ENCODE measurements at regions not wholly inside any gene's neighbourhood (a gene's known extent, or its start where the extent isn't known, plus 50 kb on each side); places are given as distances from the start of the nearest gene placed in this dataset.

GRCh38 chr14:23776296-23776695 lies 140.1 kb downstream of the DHRS2 start:
- Histone ChIP-seq H3K9ac (no peak overlapping the region), H3K4me1 (ENCODE audit: low read depth, poor library complexity, severe bottlenecking) (no peaks in the 10 kb centered on the region), H2AFZ (ENCODE audit: low read depth) (no peak overlapping the region), H3K36me3 (ENCODE audit: insufficient read depth) (no peaks in the 10 kb centered on the region), H3K4me2 (no peak overlapping the region), H3K79me2 (ENCODE audit: insufficient read depth, low read depth) (no peaks in the 10 kb centered on the region), H3K27me3 (ENCODE audit: insufficient read depth, low read depth) (no peaks in the 10 kb centered on the region), H3K27ac (no peak overlapping the region), H3K4me3 (IDR thresholded peaks at IDR 0.05; ENCODE audit: insufficient read depth, low read depth, low read length) (no peak overlapping the region), H4K20me1 (ENCODE audit: insufficient read depth) (no peaks in the 10 kb centered on the region)
- TF ChIP-seq, protein P1, sequence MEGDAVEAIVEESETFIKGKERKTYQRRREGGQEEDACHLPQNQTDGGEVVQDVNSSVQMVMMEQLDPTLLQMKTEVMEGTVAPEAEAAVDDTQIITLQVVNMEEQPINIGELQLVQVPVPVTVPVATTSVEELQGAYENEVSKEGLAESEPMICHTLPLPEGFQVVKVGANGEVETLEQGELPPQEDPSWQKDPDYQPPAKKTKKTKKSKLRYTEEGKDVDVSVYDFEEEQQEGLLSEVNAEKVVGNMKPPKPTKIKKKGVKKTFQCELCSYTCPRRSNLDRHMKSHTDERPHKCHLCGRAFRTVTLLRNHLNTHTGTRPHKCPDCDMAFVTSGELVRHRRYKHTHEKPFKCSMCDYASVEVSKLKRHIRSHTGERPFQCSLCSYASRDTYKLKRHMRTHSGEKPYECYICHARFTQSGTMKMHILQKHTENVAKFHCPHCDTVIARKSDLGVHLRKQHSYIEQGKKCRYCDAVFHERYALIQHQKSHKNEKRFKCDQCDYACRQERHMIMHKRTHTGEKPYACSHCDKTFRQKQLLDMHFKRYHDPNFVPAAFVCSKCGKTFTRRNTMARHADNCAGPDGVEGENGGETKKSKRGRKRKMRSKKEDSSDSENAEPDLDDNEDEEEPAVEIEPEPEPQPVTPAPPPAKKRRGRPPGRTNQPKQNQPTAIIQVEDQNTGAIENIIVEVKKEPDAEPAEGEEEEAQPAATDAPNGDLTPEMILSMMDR (conservative IDR thresholded peaks at IDR 0.05; ENCODE audit: low read depth, low read length) = no peak

DNA sequence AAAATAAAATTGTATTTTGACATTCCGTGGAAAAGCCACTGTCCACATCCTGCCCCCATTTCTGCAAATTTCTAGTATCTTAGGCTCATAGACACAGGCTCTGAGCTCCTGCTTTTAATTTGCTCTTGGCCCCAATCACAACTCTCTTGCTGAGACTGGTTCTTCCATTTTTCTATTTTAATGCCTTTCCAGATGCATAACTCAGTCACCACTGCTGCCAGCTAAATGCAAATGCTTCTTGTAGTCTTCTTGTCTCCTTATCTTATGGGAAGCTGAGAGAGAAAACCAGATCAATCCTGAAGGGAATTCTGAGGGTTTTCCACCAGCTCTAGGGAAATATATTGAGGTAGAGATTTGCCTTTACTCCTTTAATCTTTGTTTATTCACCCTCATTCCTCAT lies 149.0 kb downstream of the DHRS2 start:
- Histone ChIP-seq H3K27ac (no peak overlapping the region), H3K4me3 (IDR thresholded peaks at IDR 0.05; ENCODE audit: insufficient read depth, low read depth, low read length) (no peak overlapping the region), H3K36me3 (ENCODE audit: insufficient read depth) (no peaks in the 10 kb centered on the region), H3K27me3 (ENCODE audit: insufficient read depth, low read depth) (no peaks in the 10 kb centered on the region), H3K4me2 (no peak overlapping the region), H2AFZ (ENCODE audit: low read depth) (no peak overlapping the region), H4K20me1 (ENCODE audit: insufficient read depth) (no peaks in the 10 kb centered on the region), H3K79me2 (ENCODE audit: insufficient read depth, low read depth) (no peaks in the 10 kb centered on the region), H3K9ac (no peak overlapping the region), H3K4me1 (ENCODE audit: low read depth, poor library complexity, severe bottlenecking) (no peaks in the 10 kb centered on the region)
- TF ChIP-seq, protein P1 (conservative IDR thresholded peaks at IDR 0.05; ENCODE audit: low read depth, low read length) = no peak

DNA sequence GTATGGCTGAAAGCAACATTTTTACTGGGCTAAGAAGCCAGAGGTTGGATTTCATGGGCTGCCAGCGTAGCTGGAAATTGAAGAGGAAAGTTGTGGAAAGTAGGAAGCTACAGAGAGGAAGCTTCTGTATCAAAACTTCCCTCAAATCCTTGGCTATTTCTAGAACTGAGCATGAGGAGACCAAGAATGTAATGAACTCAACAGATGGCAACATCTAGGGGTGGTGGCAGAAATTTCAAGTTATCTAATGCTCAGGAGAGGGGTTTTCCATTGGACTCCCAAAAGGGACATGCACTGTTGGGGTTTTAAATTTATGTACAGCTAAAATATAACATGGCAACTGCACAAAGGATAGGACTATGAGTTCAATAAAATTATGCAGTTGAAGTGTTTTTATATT lies 151.3 kb downstream of the DHRS2 start:
- H3K4me1 ChIP-seq (ENCODE audit: low read depth, poor library complexity, severe bottlenecking) = no peaks in the 10 kb centered on the region
- H3K36me3 ChIP-seq (ENCODE audit: insufficient read depth) = no peaks in the 10 kb centered on the region
- H3K27ac ChIP-seq = no peak overlapping the region
- no peak overlapping the region for H3K4me2 ChIP-seq
- H3K27me3 ChIP-seq (ENCODE audit: insufficient read depth, low read depth) = no peaks in the 10 kb centered on the region
- H3K4me3 ChIP-seq (IDR thresholded peaks at IDR 0.05; ENCODE audit: insufficient read depth, low read depth, low read length) = no peak overlapping the region
- H3K79me2 ChIP-seq (ENCODE audit: insufficient read depth, low read depth) = no peaks in the 10 kb centered on the region
- TF ChIP-seq, protein P1 (conservative IDR thresholded peaks at IDR 0.05; ENCODE audit: low read depth, low read length) = no peak
- H2AFZ ChIP-seq (ENCODE audit: low read depth) = no peak overlapping the region
- no peak overlapping the region for H3K9ac ChIP-seq
- H4K20me1 ChIP-seq (ENCODE audit: insufficient read depth) = no peaks in the 10 kb centered on the region

DNA sequence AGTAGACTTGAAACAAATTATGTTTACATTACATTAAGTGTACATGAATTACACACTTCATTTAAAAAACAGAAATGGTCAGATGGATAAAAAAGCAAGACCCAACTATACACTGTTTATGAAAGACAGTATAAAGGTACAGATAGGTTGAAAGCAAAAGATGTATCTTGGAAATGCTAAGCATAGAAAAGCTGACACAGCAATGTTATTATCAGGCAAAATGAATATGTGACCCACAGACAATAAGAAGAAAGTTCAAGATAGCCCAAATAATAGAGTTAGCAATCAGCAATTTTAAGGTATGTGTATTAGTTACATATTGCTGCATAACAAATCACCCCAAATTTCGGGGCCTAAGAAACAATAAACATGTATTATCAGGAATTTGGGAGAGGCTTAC lies 153.5 kb downstream of the DHRS2 start:
- no peak overlapping the region for H3K9ac ChIP-seq
- no peaks in the 10 kb centered on the region for H3K27me3 ChIP-seq (ENCODE audit: insufficient read depth, low read depth)
- no peaks in the 10 kb centered on the region for H3K36me3 ChIP-seq (ENCODE audit: insufficient read depth)
- H3K4me1 ChIP-seq (ENCODE audit: low read depth, poor library complexity, severe bottlenecking) = no peaks in the 10 kb centered on the region
- no peak overlapping the region for H2AFZ ChIP-seq (ENCODE audit: low read depth)
- no peak overlapping the region for H3K4me2 ChIP-seq
- no peaks in the 10 kb centered on the region for H3K79me2 ChIP-seq (ENCODE audit: insufficient read depth, low read depth)
- H3K27ac ChIP-seq = no peak overlapping the region
- TF ChIP-seq, protein P1 (conservative IDR thresholded peaks at IDR 0.05; ENCODE audit: low read depth, low read length) = no peak
- H4K20me1 ChIP-seq (ENCODE audit: insufficient read depth) = no peaks in the 10 kb centered on the region
- H3K4me3 ChIP-seq (IDR thresholded peaks at IDR 0.05; ENCODE audit: insufficient read depth, low read depth, low read length) = no peak overlapping the region

All from KMS-11 (cell line).